ENCODE measurements at regions not wholly inside any gene's neighbourhood (a gene's known extent, or its start where the extent isn't known, plus 50 kb on each side); places are given as distances from the start of the nearest gene placed in this dataset.
"Not testable (repeated sequence)": the region's sequence is repeated elsewhere in the genome, so short reads cannot be mapped to it uniquely, and the experiment has no call there.

- TF ChIP-seq CTCF (conservative IDR thresholded peaks at IDR 0.05; ENCODE audit: low read depth, low read length); EZH2 (IDR thresholded peaks at IDR 0.05; ENCODE audit: borderline replicate concordance, low read depth, low read length, poor library complexity, severe bottlenecking): not testable (repeated sequence)
These were observed 137.3 kb upstream of the POTEB2 start for GRCh38 chr15:21003459-21003858.
